Stimulated activated naive CD8-positive, alpha-beta T cell treated with anti-CD3 and anti-CD28 coated beads, Interleukin-15, Interleukin-2, amounts not matched to agents 100 U/mL and 50 U/mL, for 24 hours (primary cell): ENCODE measurements at regions not wholly inside any gene's neighbourhood (a gene's known extent, or its start where the extent isn't known, plus 50 kb on each side); places are given as distances from the start of the nearest gene placed in this dataset.

Experiments
- ATAC-seq: fragments of 150-1000 bp; cut with Tn5 transposase; one replicate; pipeline ENCODE4 v1.10.0; 2021
- DNase-seq: peaks from one replicate; pipeline ENCODE4 v3.0.0; 2021

GRCh38 chr11:110782616-110783015 lies 70.4 kb upstream of the ARHGAP20 start:
- DNase-seq (no peak), ATAC-seq (no peak)

GRCh38 chr11:110779108-110779507 lies 66.9 kb upstream of the ARHGAP20 start:
- no peak for ATAC-seq

GRCh38 chr11:110778343-110778742 lies 66.1 kb upstream of the ARHGAP20 start:
- no peak for ATAC-seq
- no peak for DNase-seq

More at GRCh38 chr11:110779108-110779507, 66.9 kb upstream of the ARHGAP20 start:
- DNase-seq: no peak

- no peak for DNase-seq
- no peak for ATAC-seq
These were observed 65.5 kb upstream of the ARHGAP20 start for GRCh38 chr11:110777775-110778174.

- no peak for DNase-seq
- ATAC-seq: no peak
These were observed 63.8 kb upstream of the ARHGAP20 start for GRCh38 chr11:110776081-110776480.

- no peak for DNase-seq
- no peak for ATAC-seq
These were observed 62.1 kb upstream of the ARHGAP20 start for GRCh38 chr11:110774138-110775014.

- no peak for DNase-seq
- no peak for ATAC-seq
These were observed 61.2 kb upstream of the ARHGAP20 start for GRCh38 chr11:110773442-110773841.

- DNase-seq (no peak), ATAC-seq (no peak)
These were observed 60.6 kb upstream of the ARHGAP20 start for GRCh38 chr11:110772863-110773262.

GRCh38 chr11:110766316-110766715 lies 54.1 kb upstream of the ARHGAP20 start:
- DNase-seq: no peak
- no peak for ATAC-seq

- DNase-seq (no peak), ATAC-seq (no peak)
These were observed 52.2 kb upstream of the ARHGAP20 start for GRCh38 chr11:110764485-110764884.

- no peak for ATAC-seq
- no peak for DNase-seq
These were observed 51.2 kb upstream of the ARHGAP20 start for GRCh38 chr11:110763249-110764011.

- DNase-seq (no peak), ATAC-seq (no peak)
These were observed 50.4 kb upstream of the ARHGAP20 start for GRCh38 chr11:110762590-110762989.
